ENCODE measurements at regions not wholly inside any gene's neighbourhood (a gene's known extent, or its start where the extent isn't known, plus 50 kb on each side); places are given as distances from the start of the nearest gene placed in this dataset.

DNA sequence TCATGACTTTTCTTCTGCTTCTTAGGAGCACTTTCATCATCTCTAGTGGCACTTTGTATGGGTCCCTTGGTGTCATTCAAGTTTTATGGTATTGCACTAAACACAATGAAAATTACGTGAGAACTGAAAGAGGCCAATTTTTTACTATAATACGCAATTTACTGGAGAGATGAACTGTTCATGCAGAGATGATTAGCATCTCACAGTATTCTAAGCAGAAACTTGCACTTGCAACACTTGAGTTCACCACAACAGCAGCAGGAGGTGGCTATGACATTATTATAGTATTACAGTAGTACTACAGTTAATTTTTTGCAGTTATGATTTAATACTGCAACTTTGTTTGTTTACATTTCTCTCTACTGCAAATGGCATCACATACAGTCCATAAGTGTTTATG, 793.1 kb upstream of the CRIM1 start:
- TF ChIP-seq POLR2AphosphoS5 (IDR thresholded peaks at IDR 0.05; ENCODE audit: low read depth, low read length) (no peak), TAF1 (IDR thresholded peaks at IDR 0.05; ENCODE audit: borderline replicate concordance, low read depth, low read length) (no peak), POLR2A (IDR thresholded peaks at IDR 0.05; ENCODE audit: low read depth, low read length) (no peak)
- no peak for DNase-seq (ENCODE audit: insufficient read length)
- FAIRE-seq: no peak

DNA sequence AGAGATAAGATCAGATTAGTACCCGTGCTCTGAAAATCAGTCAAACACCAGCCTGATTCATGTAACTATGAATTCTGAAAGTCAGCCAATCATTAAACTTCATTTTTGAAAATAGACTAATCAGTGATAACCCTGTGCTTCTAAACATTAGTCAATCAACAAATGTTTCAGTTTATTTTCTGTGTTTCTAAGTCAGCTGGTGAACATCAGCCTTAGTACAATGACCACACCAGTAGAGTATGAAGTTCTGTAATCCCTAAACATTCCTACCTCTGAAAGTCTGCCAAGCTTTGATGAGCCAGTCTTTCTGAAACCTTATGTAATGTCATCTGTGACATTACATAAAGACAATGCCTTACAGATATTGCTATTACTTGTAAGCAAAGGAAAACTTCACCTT, 807.4 kb upstream of the CRIM1 start:
- FAIRE-seq (no peak), DNase-seq (ENCODE audit: insufficient read length) (no peak)
- no peak for TF ChIP-seq POLR2AphosphoS5 (IDR thresholded peaks at IDR 0.05; ENCODE audit: low read depth, low read length)
- no peak for TF ChIP-seq POLR2A (IDR thresholded peaks at IDR 0.05; ENCODE audit: low read depth, low read length)
- TF ChIP-seq TAF1 (IDR thresholded peaks at IDR 0.05; ENCODE audit: borderline replicate concordance, low read depth, low read length): no peak

DNA sequence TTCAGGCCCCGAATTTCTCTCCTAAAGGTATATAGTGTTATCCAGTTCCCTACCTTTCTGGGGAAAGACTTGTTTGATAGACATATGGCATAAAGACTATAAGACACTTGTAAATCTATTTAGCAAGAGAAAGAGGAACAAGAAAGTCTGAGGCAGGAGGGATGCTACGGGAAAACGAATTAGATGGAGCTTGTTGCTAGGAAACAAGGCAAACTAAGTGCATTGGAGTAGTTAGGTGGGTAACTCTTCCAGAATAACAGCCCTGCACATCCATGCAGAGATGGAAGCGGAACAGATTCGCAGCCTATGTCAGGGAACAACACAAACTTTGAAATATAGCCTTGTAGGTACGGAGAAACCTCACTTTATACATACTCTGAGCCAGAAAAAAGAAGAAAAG, 810.3 kb upstream of the CRIM1 start:
- FAIRE-seq (no peak), DNase-seq (ENCODE audit: insufficient read length) (no peak)
- TF ChIP-seq POLR2AphosphoS5 (IDR thresholded peaks at IDR 0.05; ENCODE audit: low read depth, low read length) (no peak), TAF1 (IDR thresholded peaks at IDR 0.05; ENCODE audit: borderline replicate concordance, low read depth, low read length) (no peak), POLR2A (IDR thresholded peaks at IDR 0.05; ENCODE audit: low read depth, low read length) (no peak)

DNA sequence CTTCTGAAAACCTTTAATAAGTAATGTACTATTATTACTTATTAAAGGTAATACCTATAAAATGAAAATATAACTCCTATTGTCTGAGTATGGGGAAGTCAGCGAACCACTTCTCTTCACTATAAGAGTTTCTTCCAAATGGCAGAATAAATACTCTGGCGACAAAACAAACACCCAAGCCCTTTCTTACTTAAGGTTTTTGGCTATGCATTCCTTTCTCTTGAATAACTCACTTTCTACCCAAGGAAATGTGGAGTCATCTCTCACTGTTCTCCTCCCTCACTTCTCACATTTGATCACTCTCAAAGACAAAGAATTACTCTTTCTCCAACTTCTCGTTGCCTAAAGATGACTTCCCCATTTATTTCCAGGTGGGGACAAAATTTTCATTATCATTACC, 816.8 kb upstream of the CRIM1 start:
- DNase-seq (ENCODE audit: insufficient read length) (no peak), FAIRE-seq (no peak)
- TF ChIP-seq POLR2AphosphoS5 (IDR thresholded peaks at IDR 0.05; ENCODE audit: low read depth, low read length) (no peak), TAF1 (IDR thresholded peaks at IDR 0.05; ENCODE audit: borderline replicate concordance, low read depth, low read length) (no peak), POLR2A (IDR thresholded peaks at IDR 0.05; ENCODE audit: low read depth, low read length) (no peak)

DNA sequence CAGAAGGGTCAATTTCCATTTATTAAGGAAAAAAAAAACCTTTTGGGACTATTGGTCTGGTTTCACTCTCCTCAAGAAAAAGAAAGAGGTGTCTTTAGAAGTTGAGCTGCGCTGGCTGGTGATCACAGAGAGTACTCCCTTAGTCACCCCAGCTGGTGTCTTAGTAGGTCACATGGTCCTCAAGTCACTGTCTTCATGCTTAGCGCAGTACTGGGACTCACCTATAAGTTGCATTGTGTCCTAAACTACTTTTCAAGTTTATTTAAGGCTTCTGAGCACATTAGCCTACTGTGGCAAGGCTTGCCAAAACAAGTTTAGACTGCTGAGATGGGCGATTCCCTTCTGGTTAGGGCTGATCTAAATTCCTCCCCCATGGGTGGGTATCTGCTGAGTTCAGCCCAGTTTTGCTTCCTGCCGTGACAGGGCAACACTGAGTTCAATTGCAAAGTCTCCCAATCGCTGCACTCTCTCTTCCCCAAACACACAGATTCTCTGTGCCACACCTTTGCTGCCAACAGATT, 824.9 kb upstream of the CRIM1 start:
- no peak for FAIRE-seq
- no peak for DNase-seq (ENCODE audit: insufficient read length)
- no peak for TF ChIP-seq POLR2A (IDR thresholded peaks at IDR 0.05; ENCODE audit: low read depth, low read length)
- TF ChIP-seq TAF1 (IDR thresholded peaks at IDR 0.05; ENCODE audit: borderline replicate concordance, low read depth, low read length): no peak
- TF ChIP-seq POLR2AphosphoS5 (IDR thresholded peaks at IDR 0.05; ENCODE audit: low read depth, low read length): no peak

DNA sequence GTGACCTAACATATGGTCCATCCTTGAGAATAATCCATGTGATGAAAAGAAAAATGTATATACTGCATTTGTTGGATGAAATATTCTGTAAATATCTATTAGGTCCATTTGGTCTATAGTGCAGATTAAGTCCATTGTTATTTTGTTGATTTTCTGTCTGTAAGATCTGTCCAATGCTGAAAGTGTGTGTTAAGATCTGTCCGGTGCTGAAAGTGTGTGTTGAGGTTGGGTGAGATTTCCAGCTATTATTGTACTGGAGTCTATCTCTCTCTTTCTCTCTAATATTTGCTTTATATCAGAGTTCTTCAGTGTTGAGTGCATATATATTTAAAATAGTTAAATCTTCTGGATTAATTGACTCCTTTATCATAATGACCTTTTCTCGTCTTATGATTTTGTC, 828.8 kb upstream of the CRIM1 start:
- FAIRE-seq (no peak), DNase-seq (ENCODE audit: insufficient read length) (no peak)
- TF ChIP-seq TAF1 (IDR thresholded peaks at IDR 0.05; ENCODE audit: borderline replicate concordance, low read depth, low read length): no peak
- TF ChIP-seq POLR2A (IDR thresholded peaks at IDR 0.05; ENCODE audit: low read depth, low read length): no peak
- TF ChIP-seq POLR2AphosphoS5 (IDR thresholded peaks at IDR 0.05; ENCODE audit: low read depth, low read length): no peak

DNA sequence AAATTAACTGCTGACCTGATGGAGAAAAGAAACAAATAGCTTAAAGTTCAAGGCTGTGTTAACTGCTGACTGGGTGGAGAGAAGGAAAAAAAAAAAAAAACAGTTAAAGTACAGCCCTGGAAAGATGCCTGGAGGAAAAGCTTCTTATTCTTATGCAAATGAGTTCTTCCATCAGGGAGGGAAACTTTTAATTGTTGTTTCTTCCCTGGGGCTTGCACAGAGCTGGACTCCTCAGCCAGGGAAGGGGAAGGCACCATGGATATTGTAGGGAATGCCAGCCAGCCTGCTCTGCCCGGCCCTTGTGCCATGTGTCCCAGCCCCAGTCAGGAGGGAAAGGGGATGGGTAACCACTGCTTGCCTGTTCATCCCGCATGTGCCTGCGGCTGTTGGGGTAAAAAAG, 833.1 kb upstream of the CRIM1 start:
- TF ChIP-seq POLR2A (IDR thresholded peaks at IDR 0.05; ENCODE audit: low read depth, low read length) (no peak), TAF1 (IDR thresholded peaks at IDR 0.05; ENCODE audit: borderline replicate concordance, low read depth, low read length) (no peak), POLR2AphosphoS5 (IDR thresholded peaks at IDR 0.05; ENCODE audit: low read depth, low read length) (no peak)
- FAIRE-seq (no peak), DNase-seq (ENCODE audit: insufficient read length) (no peak)

DNA sequence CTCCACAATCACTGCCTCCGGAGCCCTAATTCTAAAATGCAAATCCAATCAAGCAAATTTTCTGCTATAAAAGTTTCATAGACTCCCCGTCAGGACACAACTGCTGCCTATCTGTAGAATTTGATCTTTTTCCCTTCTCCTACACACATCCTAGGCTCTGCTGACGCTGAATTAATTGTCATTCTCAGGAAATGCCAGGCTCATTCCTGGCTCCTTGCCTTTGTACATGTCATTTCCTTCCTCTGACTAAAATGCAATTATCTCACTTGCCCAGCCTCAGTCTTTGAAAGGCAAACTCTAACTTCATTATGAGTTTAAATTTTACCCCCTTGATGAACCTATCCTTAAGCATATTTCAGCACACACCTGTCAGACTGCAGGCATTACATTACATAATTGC, 844.9 kb upstream of the CRIM1 start:
- DNase-seq (ENCODE audit: insufficient read length) (no peak), FAIRE-seq (no peak)
- TF ChIP-seq POLR2A (IDR thresholded peaks at IDR 0.05; ENCODE audit: low read depth, low read length) (no peak), POLR2AphosphoS5 (IDR thresholded peaks at IDR 0.05; ENCODE audit: low read depth, low read length) (no peak), TAF1 (IDR thresholded peaks at IDR 0.05; ENCODE audit: borderline replicate concordance, low read depth, low read length) (no peak)

DNA sequence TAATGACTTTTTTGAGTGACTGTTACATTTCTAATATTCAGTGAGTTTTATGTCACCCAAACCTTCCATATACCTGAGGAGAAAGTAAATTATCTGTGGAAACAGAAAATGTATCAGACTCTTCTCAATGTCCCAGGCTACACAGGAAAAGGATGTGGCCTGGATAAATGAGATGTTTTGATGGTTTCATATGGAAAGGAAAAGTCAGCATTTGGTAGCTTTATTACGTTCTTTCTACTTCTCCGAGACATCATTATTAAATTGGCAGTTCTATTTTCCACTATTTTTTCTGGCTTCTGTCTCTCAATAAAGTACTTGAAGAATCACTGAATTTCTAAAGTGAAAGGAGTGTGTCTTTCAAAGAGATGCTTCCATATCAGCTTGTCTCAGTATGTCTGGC, 847.0 kb upstream of the CRIM1 start:
- DNase-seq (ENCODE audit: insufficient read length): no peak
- TF ChIP-seq TAF1 (IDR thresholded peaks at IDR 0.05; ENCODE audit: borderline replicate concordance, low read depth, low read length) (no peak), POLR2A (IDR thresholded peaks at IDR 0.05; ENCODE audit: low read depth, low read length) (no peak), POLR2AphosphoS5 (IDR thresholded peaks at IDR 0.05; ENCODE audit: low read depth, low read length) (no peak)
- FAIRE-seq: no peak

DNA sequence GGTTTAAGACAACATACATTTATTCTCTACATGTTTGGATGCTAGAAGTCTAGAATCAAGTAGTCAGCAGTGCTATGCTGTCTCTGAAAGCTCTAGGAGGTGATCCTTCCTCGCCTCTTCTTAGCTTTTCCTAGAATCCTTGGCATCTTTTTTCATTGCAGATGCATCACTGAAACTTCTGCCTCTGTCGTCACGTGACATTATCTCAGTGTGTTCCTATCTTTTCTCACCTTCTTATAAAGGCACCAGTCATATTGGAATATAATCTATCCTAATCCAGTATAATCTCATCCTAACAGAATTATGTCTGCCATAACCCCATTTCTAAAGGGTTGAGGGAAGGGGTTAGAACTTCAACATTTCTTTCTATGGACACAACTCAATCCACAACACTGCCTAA, 851.2 kb upstream of the CRIM1 start:
- DNase-seq (ENCODE audit: insufficient read length): no peak
- TF ChIP-seq POLR2AphosphoS5 (IDR thresholded peaks at IDR 0.05; ENCODE audit: low read depth, low read length): no peak
- no peak for TF ChIP-seq POLR2A (IDR thresholded peaks at IDR 0.05; ENCODE audit: low read depth, low read length)
- FAIRE-seq: no peak

DNA sequence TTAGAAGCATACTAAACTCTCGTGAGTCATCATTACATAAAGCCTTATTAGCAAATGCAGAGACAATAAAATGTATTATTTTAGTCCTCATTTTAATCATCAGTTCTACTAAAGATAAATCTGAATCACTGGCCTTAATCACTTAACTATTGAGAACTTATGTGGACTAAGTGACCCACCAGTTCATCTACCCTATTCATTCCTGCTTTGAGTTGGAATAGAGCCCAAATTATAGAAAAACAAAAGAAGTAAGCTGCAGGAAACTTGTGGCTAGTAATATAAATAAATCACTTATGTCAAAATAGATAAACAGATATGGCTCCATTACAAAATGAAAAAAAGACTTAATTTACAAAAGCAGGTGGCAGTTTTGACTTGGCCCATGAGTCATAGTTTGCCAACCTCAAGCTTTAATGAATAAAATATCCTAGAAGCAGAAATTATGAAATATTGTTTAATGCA, 851.8 kb upstream of the CRIM1 start:
- FAIRE-seq (no peak), DNase-seq (ENCODE audit: insufficient read length) (no peak)
- no peak for TF ChIP-seq POLR2AphosphoS5 (IDR thresholded peaks at IDR 0.05; ENCODE audit: low read depth, low read length)

DNA sequence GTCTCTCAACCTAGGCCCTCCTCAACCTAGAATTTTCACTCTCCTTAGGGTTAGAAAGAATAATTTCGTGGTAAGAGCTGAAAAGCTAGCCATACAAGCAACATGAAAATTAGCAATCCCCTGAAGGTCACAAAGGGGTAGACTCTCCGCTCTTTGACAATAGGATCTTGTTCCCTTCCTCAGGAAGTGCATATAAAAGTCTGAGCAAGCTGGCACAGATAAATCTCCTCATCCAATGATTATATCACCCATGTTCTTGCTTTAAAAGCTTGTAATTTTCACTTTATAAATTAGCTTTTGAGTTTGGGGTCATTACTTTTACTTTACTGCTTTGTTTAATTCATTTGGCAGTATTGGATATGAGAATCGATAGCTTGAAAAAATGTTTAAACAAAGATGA, 852.3 kb upstream of the CRIM1 start:
- TF ChIP-seq POLR2AphosphoS5 (IDR thresholded peaks at IDR 0.05; ENCODE audit: low read depth, low read length): no peak
- no peak for FAIRE-seq

DNA sequence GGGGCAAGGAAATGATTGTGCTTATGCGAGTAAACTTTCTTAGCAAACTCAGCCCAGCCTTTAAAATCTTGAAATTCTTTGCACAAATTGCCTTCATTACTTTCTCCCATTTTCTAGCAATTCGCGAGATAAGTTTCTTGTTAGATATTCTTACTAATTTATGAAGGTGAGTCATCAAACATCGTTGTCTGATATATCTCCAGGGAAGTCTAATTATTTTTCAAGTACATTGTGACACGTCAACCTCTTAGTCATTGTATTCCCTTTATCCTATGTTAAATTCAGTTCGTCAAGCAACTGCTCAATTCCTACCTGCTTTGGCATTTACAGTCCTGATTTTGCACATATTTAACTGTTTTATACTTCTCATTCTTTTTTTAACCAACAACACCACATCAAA, 854.5 kb upstream of the CRIM1 start:
- DNase-seq (ENCODE audit: insufficient read length) (no peak), FAIRE-seq (no peak)
- no peak for TF ChIP-seq TAF1 (IDR thresholded peaks at IDR 0.05; ENCODE audit: borderline replicate concordance, low read depth, low read length)
- no peak for TF ChIP-seq POLR2A (IDR thresholded peaks at IDR 0.05; ENCODE audit: low read depth, low read length)
- TF ChIP-seq POLR2AphosphoS5 (IDR thresholded peaks at IDR 0.05; ENCODE audit: low read depth, low read length): no peak

More for the DNA sequence above, 852.3 kb upstream of the CRIM1 start:
- DNase-seq (ENCODE audit: insufficient read length): no peak
